HepG2 (cell line): ENCODE measurements at regions not wholly inside any gene's neighbourhood (a gene's known extent, or its start where the extent isn't known, plus 50 kb on each side); places are given as distances from the start of the nearest gene placed in this dataset.

ENCODE experiments used
- ATAC-seq: fragments of 200-7000 bp; cut with Tn5 transposase; 3 replicates; pipeline ENCODE4 v1.9.1; 2020; ENCODE audit warnings: mild to moderate bottlenecking, moderate library complexity
- BruUV-seq: library from RNA; stranded (reverse); fragments of 400-500 nt; replicated peaks from 2 replicates; lab custom pipeline; 2021; lab: Mats Ljungman, UMichigan
- CTCF ChIA-PET: fragments of 300-600 bp; formaldehyde crosslinking; extraction: SDS; loops from one replicate; lab custom pipeline; 2021; ENCODE audit warnings: low total read pairs, inconsistent platforms, low intra/inter-chr PET ratio; lab: Yijun Ruan, JAX
- POLR2A ChIA-PET: fragments of 350-600 bp; sonication (Branson Sonifier 250); formaldehyde crosslinking; loops from one replicate; lab custom pipeline; 2020; ENCODE audit warnings: antibody characterized with exemption, inconsistent platforms; lab: Yijun Ruan, JAX
- DNase-seq: peaks from one replicate; pipeline ENCODE4 v3.0.0-alpha.2; 2015; ENCODE audit warnings: low spot score
- FAIRE-seq: peaks from 3 replicates; lab custom pipeline; 2011; peaks lifted over from hg19 to GRCh38; lab: Jason Lieb, UNC
- H2AFZ ChIP-seq: one replicate; pipeline ENCODE4 v1.6.1; 2011; ENCODE audit warnings: low read length, inconsistent platforms
- H3K27ac ChIP-seq: fragments of 300-600 bp; 3 replicates; pipeline ENCODE4 v1.8.0; 2011; ENCODE audit warnings: mixed run types, mild to moderate bottlenecking, mixed read lengths, low read length, inconsistent platforms; ENCODE audit not compliant: insufficient read depth; ENCODE audit errors: extremely low read length
- H3K27me3 ChIP-seq, 2 experiments: fragments of 200-600 bp in 1 of 2; 2 replicates in 1 of 2; 3 replicates in 1 of 2; pipeline versions ENCODE4 v1.6.0 to v1.8.0; 2011; ENCODE audit warnings: low read length in 2 of 2, mild to moderate bottlenecking in 2 of 2, moderate library complexity in 2 of 2, inconsistent platforms in 1 of 2; ENCODE audit not compliant: insufficient read depth in 2 of 2, control insufficient read depth in 1 of 2
- H3K36me3 ChIP-seq, 2 experiments: fragments of 200-600 bp in 1 of 2; replicated peaks in 1 of 2; 2 replicates in 1 of 2; 3 replicates in 1 of 2; pipeline versions ENCODE4 v1.5.1 to v1.8.0; 2011; ENCODE audit warnings: low read length in 2 of 2, inconsistent platforms in 1 of 2; ENCODE audit not compliant: insufficient read depth in 2 of 2, control insufficient read depth in 1 of 2
- H3K4me1 ChIP-seq: 2 replicates; pipeline ENCODE4 v1.5.1; 2012; ENCODE audit warnings: low read length, inconsistent platforms; ENCODE audit not compliant: insufficient read depth
- H3K4me2 ChIP-seq: 2 replicates; pipeline ENCODE4 v1.6.0; 2011; ENCODE audit warnings: low read depth, low read length, inconsistent platforms
- H3K4me3 ChIP-seq, 3 experiments: fragments of 200-600 bp in 1 of 3; sonication (generic), shearing (Covaris generic) in 1 of 3; replicated peaks in 1 of 3; 2 replicates each; pipeline ENCODE4 v1.5.1; 2011 to 2016; ENCODE audit warnings: low read length in 3 of 3, inconsistent platforms in 2 of 3, low read depth in 2 of 3, mild to moderate bottlenecking in 2 of 3, control low read depth in 1 of 3, mixed read lengths in 1 of 3; ENCODE audit not compliant: insufficient read depth in 1 of 3
- H3K79me2 ChIP-seq: one replicate; pipeline ENCODE4 v1.6.1; 2011; ENCODE audit warnings: low read length, inconsistent platforms; ENCODE audit not compliant: insufficient read depth
- H3K9ac ChIP-seq: 2 replicates; pipeline ENCODE4 v1.6.0; 2011; ENCODE audit warnings: mild to moderate bottlenecking, low read depth, low read length, inconsistent platforms; ENCODE audit not compliant: insufficient read depth
- H3K9me3 ChIP-seq: 2 replicates; pipeline ENCODE4 v1.5.1; 2012; ENCODE audit warnings: mild to moderate bottlenecking, low read length
- H4K20me1 ChIP-seq: 2 replicates; pipeline ENCODE4 v1.6.0; 2011; ENCODE audit warnings: inconsistent platforms, mild to moderate bottlenecking, low read length, moderate library complexity; ENCODE audit not compliant: insufficient read depth
- NFYC ChIP-seq: IDR thresholded peaks from 2 replicates; pipeline ENCODE4 v1.6.1; 2016; ENCODE audit warnings: missing genetic modification reagents, missing compliant biosample characterization
- WGBS: methylation state at CpG from one replicate; pipeline ENCODE4 v1.1.6; 2017; ENCODE audit warnings: low lambda C conversion rate; 5-methylcytosine and 5-hydroxymethylcytosine counted together
- in situ Hi-C: cut with HindIII; loops from 2 replicates; pipeline ENCODE4 v1.10.0; 2017; ENCODE audit warnings: low pct_unique_long_range_greater_than_20kb; ENCODE audit not compliant: extremely low pct_ligation_motif_present
- intact Hi-C: fragments of 100-400 bp; cut with micrococcal nuclease; formaldehyde crosslinking; loops from one replicate; pipeline ENCODE4 v1.10.0; 2022; ENCODE audit not compliant: unreplicated experiment
- TF ChIP-seq, protein P1 (sequence below): sonication (generic); formaldehyde crosslinking; IDR thresholded peaks from 2 replicates; pipeline ENCODE4 v1.8.1; 2023; ENCODE audit warnings: missing genetic modification reagents, inconsistent platforms, borderline replicate concordance
- TF ChIP-seq, protein P2 (sequence below): IDR thresholded peaks from 2 replicates; pipeline ENCODE4 v1.4.0; 2020; ENCODE audit warnings: mild to moderate bottlenecking, missing genetic modification reagents

DNA sequence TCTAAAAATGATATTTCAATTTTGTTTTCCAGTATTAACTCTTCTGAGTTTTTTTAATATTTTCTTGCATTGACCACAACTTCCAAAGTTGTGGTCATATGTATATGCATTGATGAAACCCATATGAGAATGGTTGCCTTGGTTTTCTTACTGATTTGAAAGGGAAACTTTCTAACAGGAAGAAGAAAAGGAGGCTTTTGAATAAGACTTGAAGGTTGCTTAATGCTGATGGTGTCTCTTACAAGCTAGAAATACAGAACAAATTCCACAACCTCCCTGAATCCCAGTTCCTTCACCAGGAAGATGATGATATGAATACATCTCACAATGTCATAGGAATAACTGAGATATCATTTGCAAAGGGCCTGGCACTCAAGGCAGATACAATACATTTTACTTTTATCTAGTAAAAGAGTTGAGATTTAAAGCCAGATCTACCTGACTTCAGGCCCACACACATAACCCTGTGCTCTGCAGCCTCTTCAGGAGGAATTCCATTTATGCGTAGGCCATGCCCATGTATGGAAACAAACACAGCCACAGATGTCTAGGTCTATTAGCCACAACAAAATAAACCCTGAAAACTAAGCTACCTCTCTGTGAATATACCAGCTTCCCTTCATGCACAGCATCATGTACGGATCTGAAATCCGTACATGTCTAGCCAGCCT is 165.4 kb upstream of the PLEKHG7 start:
- Histone ChIP-seq H3K9me3 (no peaks in the 10 kb centered on the region), H3K27me3 (no peaks in the 10 kb centered on the region), H3K36me3 (no peaks in the 10 kb centered on the region), H3K4me1 (no peaks in the 10 kb centered on the region), H4K20me1 (no peaks in the 10 kb centered on the region), H3K79me2 (no peaks in the 10 kb centered on the region), H3K4me3 (no peak overlapping the region), H3K9ac (no peak overlapping the region), H3K4me2 (no peak overlapping the region), H2AFZ (no peak overlapping the region), H3K27ac (no peak overlapping the region)
- intact Hi-C loops (no loop called here), in situ Hi-C loops (no loop called here)
- ATAC-seq (no peak), FAIRE-seq (no peak), DNase-seq (no peak)
- TF ChIP-seq NFYC (CRISPR knock-in tag): no peak
- TF ChIP-seq, protein P1, sequence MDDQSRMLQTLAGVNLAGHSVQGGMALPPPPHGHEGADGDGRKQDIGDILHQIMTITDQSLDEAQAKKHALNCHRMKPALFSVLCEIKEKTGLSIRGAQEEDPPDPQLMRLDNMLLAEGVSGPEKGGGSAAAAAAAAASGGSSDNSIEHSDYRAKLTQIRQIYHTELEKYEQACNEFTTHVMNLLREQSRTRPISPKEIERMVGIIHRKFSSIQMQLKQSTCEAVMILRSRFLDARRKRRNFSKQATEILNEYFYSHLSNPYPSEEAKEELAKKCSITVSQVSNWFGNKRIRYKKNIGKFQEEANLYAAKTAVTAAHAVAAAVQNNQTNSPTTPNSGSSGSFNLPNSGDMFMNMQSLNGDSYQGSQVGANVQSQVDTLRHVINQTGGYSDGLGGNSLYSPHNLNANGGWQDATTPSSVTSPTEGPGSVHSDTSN (CRISPR knock-in tag): no peak
- TF ChIP-seq, protein P2, sequence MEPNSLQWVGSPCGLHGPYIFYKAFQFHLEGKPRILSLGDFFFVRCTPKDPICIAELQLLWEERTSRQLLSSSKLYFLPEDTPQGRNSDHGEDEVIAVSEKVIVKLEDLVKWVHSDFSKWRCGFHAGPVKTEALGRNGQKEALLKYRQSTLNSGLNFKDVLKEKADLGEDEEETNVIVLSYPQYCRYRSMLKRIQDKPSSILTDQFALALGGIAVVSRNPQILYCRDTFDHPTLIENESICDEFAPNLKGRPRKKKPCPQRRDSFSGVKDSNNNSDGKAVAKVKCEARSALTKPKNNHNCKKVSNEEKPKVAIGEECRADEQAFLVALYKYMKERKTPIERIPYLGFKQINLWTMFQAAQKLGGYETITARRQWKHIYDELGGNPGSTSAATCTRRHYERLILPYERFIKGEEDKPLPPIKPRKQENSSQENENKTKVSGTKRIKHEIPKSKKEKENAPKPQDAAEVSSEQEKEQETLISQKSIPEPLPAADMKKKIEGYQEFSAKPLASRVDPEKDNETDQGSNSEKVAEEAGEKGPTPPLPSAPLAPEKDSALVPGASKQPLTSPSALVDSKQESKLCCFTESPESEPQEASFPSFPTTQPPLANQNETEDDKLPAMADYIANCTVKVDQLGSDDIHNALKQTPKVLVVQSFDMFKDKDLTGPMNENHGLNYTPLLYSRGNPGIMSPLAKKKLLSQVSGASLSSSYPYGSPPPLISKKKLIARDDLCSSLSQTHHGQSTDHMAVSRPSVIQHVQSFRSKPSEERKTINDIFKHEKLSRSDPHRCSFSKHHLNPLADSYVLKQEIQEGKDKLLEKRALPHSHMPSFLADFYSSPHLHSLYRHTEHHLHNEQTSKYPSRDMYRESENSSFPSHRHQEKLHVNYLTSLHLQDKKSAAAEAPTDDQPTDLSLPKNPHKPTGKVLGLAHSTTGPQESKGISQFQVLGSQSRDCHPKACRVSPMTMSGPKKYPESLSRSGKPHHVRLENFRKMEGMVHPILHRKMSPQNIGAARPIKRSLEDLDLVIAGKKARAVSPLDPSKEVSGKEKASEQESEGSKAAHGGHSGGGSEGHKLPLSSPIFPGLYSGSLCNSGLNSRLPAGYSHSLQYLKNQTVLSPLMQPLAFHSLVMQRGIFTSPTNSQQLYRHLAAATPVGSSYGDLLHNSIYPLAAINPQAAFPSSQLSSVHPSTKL (CRISPR knock-in tag): no peak
- POLR2A ChIA-PET: no interaction called here
- no TSS peak for BruUV-seq
- WGBS: 47% methylated on average over 3 of the region's 3 CpGs
- CTCF ChIA-PET: no interaction called here
